GM18519 (cell line): ENCODE measurements at regions not wholly inside any gene's neighbourhood (a gene's known extent, or its start where the extent isn't known, plus 50 kb on each side); places are given as distances from the start of the nearest gene placed in this dataset.

Source experiments
- ATAC-seq: cut with Tn5 transposase; IDR thresholded peaks from one replicate; pipeline ENCODE4 v1.9.1; 2021; ENCODE audit warnings: mild to moderate bottlenecking, moderate library complexity; ENCODE audit not compliant: unreplicated experiment, low FRiP score

DNA sequence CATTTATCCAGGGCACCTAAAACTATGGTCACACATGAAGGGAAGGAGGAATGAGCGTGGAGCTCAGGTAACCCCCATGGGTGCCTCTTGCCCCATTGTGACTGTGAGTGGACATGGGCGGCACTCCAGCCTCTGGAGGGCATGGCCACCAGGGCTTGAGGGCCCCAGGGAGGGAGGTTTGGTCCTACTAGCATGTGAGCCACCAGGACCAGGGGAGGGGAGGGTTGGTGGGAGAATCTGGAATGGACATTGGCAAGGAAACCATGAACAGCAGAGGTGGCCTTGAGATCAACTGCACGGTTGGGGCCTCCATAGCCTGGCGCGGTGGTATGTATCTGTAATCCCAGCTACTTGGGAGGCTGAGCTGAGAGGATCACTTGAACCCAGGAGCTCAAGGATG is 623.6 kb downstream of the AACS start:
- ATAC-seq: no peak

DNA sequence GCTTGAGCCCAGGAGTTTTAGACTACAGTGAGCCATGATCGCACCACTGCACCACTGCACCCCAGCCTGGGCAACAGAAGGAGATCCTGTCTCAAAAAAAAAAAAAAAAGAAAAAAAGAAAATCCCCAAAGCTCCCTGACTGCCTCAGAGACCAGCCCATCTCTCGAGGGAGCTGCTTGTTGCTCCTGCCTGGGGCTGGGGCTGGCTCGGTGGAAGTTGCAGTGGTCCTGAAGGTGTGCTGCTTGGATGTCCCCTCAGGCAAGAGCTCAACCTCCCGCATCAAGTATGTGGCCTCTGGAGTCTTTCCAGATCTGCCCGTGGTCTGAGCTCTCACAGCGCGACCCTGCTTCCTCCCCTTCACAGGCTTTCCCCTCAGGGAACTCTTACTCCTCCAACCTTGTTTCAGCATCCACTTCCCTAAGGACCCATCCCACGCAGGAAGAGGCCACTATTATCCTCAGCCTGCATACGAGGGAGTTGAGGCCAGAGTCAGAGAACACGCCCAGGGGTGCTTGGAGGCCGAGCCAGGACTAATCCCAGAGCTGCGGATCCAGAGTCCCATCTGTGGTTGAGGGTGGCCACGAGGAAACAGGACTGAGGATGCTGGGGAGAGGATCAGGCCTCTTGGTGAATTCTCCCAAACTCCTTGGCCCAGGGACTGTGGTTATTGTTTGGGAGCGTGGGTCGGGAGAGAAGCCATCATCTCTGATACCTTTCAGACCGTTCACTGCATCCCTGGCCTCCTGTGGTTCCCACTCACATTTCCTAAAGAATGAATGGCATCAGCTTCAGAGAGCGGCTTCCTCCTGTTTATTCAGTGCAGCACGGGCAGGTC is 624.6 kb downstream of the AACS start:
- no peak for ATAC-seq

DNA sequence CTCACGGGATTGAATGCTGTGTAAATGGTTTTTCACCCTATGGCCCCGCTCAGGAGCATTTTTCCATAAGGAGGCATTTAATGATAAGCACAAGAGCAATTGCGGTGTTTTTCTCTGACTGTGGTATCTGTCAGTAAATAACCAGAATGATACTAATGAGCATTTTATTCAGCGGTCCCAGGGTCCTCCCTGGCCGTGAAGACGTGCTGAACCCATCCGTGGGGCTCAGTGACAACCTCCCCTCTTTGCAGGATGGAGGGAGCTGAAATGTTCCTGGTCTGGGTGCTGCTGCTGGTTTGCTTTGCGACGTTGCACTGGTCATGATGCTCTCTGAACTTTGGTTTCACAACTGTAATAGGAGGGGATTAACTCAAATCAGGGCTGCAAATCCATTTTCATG is 625.6 kb downstream of the AACS start:
- ATAC-seq: no peak

DNA sequence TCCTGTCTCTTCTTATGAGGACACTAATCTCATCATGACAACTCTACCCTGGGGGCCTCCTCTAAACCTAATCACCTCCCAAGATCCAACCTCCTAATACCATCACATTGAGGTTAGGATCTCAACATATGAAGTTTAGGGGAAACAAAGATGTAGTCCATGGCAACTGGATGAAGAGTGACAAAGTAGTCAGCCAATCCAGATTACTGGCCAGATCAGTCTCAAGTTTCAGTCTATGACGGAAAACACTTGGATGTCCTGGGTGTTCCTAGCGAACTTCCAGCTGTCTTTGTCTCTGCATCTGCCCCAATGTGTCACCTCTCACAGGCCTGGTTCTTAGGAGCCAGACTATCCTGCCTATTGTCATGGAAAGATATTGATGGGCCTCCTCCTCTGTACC is 630.8 kb downstream of the AACS start:
- ATAC-seq: no peak

DNA sequence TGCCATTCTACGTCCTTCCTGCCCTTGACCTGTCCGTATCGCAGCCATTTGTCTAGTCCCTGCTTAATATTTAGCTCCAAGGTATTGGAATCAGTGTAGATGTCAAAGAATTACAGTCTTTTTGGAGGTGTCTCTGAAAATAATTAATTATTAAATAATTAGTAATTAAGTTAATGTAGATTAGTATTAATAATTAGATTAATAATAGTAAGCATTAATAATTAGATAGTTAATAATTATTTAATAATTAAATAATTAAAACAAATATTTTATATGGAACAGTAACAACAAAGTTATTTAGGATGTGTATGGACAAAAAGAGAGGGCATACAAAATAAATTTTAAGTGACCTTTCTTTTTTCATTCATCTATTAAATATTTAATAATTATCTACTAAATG is 639.6 kb downstream of the AACS start:
- ATAC-seq: no peak

DNA sequence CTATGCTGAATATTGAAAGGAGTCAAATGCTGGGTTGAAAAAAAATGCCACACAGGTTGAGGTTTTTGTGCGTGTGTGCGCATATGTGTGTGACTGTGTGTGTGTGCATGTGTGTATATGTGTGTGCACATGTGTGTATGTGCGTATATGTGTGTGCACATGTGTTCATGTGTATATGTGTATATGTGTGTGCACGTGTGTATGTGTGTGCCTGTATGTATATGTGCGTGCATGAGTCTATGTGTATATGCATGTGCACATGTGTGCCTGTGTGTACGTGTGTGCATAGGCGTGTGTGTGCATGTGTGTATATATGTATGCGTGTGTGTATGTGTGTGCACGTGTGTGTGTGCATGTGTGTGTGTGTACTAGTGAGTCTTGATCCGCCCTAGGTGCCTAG is 655.7 kb downstream of the AACS start:
- no peak for ATAC-seq

DNA sequence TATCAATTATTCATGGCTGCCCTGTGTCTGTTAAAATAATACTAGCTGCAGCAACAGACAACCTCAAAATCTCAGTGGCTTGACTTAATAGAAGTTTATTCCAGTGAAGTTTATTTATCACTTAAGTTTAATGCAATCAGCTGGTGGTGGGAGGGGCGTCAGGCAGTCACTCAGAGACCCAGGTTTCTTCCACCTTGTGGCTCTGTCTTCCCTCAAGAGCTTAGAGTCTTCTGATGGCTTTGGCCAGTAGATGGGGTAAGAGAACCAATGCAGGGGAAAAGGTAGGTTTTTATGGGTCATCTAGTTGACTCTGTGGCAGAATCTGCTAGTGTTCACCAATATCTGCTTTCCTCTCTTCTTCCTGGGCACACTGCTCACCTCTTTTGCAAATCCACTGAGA is 668.9 kb downstream of the AACS start:
- no peak for ATAC-seq

DNA sequence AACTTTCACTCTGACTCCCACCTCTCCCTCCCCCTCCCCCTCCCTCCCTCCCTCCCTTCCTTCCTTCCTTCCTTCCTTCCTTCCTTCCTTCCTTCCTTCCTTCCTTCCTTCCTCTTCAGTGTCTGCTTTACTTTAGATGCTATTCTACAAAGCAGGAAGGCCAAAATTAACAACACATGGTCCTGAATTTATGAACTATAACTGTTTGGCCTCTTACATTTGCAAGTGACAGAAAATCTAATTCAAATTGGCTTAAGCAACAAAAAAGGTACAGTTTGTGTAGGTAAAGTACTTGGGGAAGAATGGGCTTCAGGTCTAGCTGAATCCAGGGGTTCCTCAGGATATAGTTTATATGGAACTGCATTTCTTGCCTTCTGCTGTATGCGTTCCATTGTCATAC is 673.0 kb downstream of the AACS start:
- ATAC-seq: no peak

DNA sequence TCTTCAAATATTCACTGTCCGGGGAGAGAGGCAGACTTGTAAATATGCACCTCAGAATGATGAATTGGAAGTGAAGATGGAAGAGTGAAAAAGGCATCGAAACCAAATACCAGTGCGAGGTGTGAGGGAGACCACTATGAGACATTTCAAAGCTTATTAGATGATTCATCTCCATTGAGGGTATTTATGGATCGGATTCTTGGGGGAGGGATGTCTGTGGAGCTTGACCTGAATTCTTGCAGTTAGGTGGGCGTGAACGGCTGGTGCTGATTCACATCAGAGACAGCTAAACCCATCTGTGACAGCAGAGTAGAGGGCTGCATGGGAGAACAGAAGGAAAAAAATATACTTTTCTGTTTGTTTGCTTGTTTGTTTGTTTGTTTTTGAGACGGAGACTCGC is 677.2 kb downstream of the AACS start:
- no peak for ATAC-seq

DNA sequence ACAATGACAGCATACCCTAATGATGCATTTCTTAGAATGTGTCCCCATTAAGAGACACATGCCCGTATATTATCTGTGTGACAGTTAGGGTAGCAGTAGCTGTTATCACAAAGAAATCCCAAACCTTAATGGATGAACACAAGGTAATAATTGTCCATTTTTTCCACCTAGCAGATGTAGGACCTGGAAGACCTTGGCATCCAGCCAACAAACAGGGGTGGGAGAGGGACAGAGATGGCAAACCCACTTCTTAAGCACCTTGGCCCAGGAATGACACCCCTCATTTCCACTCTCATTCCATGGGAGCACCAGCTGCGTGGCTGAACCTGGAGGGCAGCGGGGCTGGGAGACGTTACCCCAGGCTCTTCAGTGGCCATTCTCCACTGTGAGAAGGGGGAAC is 679.0 kb downstream of the AACS start:
- no peak for ATAC-seq

DNA sequence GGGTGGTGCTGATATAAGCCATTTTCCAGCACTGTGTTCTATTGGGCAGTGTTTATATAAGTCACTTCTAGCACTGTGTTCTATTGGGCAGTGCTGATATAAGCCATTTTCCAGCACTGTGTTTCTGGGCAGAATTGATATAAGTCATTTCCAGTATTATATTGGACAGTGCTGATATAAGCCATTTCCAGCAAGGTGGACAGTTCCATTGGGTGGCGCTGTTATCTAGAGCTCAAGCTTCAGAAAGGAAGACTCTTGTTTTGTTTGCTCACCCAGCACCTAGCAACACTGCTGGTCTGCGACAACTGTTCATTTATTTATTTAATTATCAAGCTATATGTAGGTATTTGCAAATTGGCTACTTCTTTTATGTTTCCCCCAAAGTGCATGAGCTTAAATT is 690.3 kb downstream of the AACS start:
- no peak for ATAC-seq

DNA sequence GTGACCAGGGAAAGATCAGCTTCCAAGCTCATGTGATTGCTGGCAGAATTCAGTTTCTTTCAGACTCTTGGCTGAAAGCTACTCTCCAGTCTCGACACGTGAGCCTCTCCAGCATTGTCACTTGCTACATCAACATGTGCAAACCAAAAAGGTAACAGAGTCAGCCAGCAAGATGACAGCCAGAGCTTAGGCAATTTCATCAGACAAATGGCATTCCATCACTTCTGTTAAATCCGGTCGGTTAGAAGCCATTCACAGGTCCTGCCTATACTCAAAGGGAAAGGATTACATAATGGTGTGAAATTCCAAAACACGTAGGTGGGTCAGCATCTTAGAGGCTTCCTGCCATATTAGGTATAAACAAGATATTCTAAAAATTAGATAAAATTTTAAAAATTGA is 700.9 kb downstream of the AACS start:
- no peak for ATAC-seq

DNA sequence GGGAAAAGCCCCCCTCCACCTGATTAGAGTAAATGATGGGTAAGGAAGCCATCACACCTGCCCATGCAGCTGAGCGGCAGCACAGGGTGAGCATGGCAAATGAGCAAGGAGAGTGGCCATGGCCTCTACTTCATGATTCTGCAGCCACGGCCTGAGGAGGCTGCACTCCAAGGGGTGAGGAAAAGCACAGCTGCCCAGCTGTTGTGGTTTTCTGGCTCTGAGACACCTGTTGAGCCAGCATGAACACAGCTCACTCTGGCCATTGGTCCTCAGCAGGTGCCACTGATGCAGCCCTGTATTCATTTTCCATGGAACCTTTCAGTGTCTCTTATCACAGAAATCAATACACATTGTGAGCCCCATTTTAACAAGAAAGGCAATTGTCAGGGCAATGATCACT is 707.2 kb downstream of the AACS start:
- no peak for ATAC-seq

DNA sequence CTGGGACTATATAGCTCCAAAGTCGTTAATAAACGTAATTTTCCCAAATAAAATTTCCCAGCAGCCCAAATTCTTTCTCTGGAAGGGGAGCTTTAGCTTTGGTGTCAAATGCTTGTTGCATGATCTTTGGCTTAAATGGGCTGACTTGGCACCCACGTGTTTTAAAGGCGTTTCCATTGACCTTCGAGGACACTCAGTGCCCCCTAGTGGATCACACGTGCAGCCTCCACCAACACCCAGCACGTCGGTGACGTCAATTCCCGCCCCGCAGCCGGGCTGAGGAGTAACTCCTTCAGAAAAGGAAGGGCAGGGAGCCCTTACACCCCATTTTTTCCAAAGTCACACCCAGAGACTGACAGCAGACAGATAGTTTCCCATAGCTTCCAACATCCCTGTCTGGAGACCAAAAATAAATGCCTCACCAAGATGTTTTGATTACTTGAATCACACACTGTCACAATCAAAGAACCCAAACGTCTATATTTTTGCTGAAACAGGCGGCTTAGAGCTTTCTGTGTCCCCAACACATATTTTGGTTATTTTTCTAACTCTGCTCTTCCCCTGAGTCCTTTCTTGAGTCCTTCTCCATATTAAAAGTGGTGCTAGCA is 707.9 kb downstream of the AACS start:
- ATAC-seq: peak; percentile 77

DNA sequence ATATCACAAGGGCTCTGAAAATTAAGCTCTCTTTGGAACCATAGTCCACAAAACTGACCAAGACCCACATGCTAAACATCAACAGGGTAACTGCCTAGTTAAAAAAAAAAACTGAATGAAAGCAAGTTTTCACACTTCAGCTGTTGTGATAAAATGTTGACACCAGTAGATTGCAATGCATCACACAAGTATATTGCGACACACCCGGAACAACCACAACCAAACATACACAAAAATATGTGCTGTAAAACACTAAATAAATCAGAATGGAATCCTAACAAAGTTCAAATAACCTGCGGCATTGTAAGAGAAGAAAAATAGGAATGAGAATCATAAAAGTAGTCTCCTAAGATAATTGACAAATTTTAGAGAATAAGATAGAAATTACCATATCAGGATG is 710.3 kb downstream of the AACS start:
- no peak for ATAC-seq

DNA sequence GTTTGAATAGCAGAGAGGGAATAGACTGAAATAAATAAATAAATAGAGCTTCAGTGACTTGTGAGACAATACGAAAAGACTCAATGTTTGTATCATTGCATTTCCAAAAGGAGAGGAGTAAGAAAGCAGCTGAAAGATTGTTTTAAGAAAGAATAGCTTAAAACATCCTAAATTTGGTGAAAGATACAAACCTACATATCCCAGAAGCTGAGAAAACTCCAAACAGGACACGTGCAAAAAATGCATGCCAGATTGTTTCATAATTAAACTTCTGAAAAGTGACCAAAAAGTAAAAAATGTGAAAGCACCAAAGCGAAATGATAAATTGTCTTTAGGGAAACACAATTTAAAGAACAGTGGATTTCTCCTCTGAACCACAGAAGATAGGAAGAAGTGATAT is 711.0 kb downstream of the AACS start:
- no peak for ATAC-seq

DNA sequence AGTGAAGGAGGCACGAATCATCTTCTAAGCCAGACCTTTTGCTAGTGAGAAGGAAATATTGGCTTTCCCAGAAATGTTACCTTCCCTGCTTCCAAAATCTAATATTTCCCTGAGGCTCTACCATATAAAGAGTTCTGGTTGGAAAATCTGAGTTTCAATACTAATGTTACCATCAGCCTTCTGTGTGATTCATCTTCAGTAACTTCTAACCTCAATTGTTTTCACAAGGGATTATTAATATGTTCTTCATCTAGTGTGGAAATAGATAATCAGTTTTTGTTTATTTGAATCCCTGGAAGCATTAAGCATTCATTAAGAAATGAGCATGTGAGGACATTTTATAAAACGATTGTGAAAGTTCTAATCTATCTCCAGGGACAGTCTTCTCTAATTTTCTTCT is 720.9 kb downstream of the AACS start:
- no peak for ATAC-seq

DNA sequence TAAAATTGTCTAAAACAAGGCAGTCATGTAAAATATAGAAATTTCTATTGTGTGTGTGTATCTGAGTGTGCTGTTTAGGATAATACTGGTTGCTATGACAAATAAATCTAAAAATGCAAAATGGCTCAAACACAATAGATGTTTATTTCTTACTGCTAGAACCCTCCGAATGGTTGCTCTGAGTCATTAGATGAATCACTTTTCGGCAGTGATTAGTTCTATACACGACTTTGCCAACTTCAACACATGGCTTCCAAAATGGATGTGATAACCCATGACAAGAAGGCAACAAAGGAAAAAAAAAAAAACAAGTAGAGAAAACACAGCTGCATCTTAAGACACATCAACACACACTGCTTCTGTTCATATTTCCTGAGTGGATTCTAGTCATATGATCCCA is 729.2 kb downstream of the AACS start:
- no peak for ATAC-seq

DNA sequence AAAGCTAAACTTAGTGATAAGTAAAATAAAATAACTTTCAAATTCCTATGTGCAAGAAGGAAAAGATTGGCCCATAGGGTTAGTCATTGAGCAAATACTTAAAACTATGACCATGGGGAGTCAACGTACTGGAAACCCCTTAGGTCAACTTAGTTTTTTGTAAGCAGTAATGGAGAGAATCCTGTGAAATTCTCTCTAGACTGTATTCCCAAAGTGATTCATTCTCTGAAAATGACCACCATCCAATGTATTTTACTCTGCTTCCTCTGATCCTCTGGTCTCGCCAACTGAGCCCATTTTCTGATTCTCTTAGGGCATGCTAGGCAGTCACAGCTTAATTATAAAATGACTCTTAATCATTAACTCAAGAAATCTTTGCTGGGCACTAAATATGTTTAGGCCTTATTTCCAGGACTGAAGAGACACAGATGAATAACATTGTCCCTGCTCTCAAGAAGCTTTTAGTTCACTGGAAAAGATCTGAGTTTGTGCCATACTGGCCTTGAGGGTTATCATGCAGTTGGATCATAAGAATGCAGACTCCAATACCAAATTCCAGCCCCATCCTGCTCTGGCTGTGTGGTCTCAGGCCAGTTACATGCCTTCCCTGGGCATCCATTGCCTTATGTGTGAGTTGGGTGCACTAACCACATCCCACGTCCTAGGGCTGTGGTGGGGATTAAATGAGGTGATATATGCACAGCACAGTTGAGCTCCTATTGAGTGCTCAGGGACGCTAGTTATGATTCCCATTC is 732.4 kb downstream of the AACS start:
- no peak for ATAC-seq

DNA sequence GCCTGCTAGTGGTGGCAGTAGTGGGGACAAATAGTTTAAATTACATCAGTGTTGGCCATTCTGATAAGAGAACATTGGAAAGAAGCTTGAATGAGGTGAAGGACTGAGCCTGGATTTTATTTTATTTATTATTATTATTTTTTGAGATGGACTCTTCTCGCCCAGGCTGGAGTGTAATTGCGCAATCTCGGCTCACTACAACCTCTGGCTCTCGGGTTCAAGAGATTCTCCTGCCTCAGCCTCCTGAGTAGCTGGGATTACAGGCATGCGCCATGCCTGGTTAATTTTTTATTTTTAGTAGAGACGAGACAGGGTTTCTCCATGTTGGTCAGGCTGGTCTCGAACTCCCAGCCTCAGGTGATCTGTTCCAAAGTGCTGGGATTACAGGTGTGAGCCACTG is 739.4 kb downstream of the AACS start:
- no peak for ATAC-seq

DNA sequence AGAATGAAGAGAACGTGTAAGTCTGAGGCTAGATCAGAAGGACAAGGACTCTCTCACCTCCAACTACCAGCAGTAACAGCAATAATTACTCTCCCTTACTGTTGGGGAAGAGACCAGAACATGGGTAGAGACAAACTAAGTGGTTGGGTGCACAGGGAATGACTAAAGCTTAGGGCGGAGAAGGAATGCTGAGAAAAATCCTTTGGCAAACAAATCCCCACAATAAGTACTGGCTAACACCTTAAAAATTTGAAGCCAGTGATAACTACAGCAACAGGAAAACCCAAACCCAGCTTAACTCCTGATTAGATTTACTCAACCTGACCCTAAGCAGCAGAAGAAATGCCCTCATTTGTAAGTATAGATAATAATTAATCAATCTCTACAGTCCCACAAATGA is 759.0 kb downstream of the AACS start:
- ATAC-seq: no peak

DNA sequence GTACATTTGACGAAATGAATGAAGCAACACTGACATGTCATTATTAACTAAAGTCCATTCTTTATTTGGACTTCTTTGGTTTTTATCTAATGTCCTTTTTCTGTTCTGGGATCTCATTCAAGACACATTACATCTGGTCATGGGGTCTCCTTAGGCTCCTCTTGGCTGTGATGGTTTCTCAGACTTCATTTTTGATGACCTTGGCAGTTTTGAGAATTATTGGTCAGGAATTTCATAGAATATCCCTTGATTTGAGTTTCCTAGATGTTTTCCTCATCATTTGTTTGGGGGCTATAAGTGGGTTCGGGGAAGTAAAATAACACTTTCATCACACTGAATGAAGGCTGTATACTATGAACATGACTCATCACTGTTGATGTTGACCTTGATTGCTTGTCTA is 770.6 kb downstream of the AACS start:
- no peak for ATAC-seq
